Stimulated activated CD4-positive, alpha-beta T cell treated with anti-CD3 and anti-CD28 coated beads, Interleukin-12 subunit alpha, Interleukin-12 subunit beta, amount 100 ng/mL, for 24 hours (primary cell): ENCODE measurements at regions not wholly inside any gene's neighbourhood (a gene's known extent, or its start where the extent isn't known, plus 50 kb on each side); places are given as distances from the start of the nearest gene placed in this dataset.
"Not testable (repeated sequence)": the region's sequence is repeated elsewhere in the genome, so short reads cannot be mapped to it uniquely, and the experiment has no call there.

Experiments
- DNase-seq, 2 experiments: peaks; one replicate each; pipeline ENCODE4 v3.0.0-alpha.2; 2020; ENCODE audit warnings: low read depth in 2 of 2

DNA sequence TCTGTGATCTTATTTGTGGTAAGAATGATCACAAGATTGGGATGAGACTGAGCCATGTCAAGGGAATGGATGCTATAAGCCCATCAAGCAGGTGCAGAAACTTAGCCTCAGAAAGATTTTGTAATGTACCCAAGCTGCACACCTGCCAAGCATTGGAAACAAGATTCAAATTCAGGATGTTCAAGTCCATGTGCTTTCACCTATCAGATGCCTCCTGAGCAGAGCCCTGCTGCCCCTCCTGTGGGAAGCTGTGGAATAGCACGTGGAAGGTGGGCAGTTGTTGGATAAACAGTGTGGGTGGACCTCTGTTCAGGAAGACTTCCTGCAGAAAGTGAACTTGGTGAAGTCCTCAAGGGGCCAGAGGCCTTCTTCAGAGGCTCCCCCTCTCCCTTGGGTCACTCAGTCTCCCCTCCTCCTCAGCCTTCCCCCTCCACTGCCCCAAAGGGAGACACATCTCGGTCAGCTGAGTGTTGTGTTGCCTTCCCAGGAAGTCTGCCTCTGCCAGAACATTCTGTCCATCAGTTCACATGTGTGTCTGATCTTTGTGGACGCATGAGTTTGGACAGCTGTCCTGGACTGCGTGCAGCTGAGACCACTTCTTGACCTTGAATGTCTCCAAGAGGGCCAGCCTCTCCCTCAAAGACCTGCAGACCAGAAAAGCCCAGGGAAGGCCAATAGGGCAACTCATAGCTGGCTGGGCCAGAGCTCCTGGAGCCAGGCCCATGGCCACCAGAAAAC lies 186.1 kb downstream of the INHBB start:
- no peak for DNase-seq

DNA sequence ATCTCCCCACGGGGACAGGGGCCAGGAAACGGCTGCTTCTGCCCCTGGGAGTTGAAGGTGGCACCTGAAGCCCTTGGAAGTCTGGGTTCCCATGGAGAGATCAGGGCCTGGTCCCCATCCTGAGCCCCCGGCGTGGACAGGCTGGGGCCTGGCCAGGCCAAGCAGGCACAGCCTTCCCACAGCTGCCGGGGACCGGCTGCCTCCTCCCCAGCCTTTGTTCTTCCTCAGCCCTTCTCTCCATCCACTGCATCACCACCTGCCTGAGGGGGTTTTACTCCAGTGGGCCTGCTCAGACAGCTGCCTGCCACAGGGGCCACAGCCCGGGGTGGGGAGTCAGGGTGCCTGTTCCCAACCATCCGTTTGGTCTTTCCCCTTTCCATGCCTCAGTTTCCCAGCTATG lies 187.7 kb downstream of the INHBB start:
- DNase-seq = no peak

DNA sequence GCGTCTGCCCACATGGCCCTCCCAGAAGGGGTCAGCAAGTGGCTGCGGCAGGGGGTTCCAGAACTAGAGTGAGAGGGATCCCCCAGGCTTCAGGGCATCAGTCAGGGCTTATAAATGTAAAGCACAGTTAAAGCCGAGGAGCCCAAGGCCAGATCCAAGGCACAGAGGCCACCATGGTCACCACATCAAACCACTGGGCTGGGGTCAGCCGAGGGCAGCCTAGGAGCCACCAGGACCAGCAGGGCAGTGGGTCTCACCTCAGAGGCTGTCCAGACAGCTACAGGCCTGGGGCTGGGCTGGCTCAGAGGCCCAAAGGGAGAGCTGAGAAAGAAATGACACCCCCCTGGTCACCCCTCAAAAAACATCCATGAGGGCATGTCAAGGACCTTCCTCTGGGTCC lies 188.5 kb downstream of the INHBB start:
- DNase-seq = no peak

DNA sequence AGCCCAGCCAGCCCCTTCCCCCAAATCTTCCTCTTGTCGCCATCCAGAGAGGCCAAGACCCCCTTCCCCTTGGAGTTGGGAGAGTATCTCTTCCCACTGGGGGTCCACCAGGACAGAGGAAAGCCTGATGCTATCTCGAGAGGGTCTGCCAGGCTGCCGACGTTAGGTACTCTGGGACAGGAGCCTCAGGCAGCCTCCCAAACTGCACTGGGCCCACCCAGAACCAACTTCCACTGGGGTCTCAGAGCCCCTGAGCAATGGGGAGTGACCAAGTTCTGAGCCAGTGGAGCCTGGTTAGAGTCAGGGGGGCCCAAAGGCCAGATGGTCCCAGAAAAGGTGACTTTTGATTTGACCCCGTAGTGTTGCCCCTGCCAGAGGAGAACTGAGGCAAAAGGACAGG lies 189.1 kb downstream of the INHBB start:
- no peak for DNase-seq

DNA sequence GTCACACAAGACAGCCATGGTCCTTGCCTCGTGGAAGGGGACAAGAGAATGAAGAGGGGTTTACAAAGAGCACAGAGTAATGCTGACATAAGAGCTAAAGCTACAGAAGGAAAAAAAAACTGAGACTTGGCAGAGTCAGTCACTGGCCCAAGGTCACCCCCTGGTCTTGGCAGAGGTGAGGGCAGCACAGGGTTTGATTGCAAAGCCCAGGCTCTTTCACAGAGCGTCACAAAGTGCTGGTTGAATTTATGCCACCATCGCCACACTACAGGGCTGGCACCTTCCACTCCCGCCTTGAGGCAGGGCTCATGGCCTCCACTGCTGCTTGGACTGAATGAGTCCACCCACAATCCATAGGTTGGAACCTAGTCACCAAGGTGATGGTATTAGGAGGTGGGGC lies 190.2 kb downstream of the INHBB start:
- no peak for DNase-seq

DNA sequence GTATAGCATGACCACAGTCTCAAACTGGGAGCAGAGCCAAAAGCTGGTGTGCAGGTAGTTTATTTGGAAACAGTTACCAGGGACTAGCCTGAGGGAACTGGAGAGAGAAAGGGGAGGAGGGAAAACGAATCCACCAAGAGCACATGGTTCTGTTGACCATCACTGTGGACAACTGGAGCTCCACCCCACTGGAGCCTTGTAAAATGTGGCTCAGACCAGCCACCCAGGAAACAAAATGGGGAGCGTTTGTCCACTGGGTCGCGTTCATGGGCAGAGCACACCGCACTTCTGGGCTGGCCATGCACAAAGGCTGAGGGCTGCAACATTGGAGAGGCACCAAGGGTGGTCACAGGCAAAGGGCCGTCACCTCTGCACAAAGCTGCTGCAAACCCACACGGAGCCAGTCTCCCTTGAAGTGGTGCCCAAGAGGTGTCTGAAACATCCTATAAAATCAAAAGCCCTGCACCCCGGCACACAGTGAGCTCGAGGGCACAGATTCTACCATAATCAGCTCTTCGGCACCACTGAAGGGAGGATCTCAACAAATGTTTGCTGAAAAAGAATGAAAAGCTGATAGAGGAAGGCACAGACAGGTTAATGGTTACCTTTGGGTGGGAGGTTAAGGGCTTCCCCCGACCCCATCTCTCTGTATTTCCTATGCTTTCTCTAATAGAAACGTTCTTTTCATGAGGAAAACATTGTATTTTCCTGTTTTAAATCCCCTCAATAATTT lies 192.9 kb downstream of the INHBB start:
- DNase-seq = no peak

DNA sequence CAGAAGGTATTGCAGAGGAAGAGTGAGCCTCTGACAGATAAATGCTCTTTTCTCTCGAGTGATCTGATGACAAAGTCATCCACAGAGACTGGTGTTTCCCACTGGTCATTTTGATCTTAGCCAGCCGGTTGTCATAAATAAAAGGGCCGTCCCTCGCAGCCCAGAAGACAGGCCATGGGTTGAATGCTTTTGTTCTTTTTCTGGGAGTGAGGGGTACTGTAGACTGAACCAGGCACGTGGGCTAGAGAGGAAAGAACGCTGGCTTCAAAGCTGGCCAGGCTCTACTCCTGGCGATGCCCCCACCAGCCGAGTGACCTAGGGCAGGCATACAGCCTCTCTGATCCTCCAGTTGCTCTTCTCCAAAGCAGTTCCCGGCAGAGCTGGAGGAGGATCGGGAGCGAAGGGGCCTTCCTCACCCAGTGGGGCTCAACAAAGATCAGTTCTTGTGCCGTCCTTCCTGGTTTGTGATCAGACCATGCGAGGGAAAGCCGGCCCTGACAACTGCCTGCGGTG lies 193.5 kb downstream of the INHBB start:
- no peak for DNase-seq

DNA sequence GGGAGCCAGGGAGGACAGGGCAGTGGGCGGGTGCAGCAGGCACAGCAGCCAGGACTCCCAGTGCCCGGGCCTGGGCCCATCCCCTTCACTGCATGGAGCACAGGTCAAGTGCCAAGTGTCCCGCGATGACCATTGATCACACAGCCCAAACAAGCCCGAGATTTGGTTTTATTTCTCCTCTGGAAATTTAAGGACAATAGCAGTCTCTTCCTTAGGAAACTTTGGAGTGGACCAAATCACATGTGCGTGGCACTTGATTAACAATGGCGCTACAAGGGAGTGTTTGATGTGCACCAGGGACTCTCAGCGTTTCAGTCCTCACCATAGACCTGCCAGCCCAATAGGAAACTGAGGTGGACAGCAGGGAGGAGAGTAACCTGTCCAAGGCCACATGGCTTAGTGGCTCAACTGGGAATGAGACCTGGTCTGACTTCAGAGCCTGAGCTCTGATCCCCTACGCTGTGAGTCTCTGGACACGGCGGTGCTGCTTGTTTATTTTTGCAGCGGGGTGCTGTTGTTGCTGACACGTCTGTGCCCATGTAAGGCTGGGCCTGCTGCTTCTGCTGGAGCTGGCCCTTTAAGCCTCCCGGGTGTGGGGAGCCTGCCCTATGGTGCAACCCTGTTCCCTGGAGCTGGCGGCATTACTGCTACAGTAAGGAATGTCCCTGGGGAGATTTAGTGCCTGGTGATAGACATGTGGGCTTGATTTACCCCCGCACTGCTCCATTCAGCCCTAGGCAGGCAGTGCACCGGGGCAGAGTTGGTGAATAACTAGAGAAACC lies 194.2 kb downstream of the INHBB start:
- DNase-seq = no peak

DNA sequence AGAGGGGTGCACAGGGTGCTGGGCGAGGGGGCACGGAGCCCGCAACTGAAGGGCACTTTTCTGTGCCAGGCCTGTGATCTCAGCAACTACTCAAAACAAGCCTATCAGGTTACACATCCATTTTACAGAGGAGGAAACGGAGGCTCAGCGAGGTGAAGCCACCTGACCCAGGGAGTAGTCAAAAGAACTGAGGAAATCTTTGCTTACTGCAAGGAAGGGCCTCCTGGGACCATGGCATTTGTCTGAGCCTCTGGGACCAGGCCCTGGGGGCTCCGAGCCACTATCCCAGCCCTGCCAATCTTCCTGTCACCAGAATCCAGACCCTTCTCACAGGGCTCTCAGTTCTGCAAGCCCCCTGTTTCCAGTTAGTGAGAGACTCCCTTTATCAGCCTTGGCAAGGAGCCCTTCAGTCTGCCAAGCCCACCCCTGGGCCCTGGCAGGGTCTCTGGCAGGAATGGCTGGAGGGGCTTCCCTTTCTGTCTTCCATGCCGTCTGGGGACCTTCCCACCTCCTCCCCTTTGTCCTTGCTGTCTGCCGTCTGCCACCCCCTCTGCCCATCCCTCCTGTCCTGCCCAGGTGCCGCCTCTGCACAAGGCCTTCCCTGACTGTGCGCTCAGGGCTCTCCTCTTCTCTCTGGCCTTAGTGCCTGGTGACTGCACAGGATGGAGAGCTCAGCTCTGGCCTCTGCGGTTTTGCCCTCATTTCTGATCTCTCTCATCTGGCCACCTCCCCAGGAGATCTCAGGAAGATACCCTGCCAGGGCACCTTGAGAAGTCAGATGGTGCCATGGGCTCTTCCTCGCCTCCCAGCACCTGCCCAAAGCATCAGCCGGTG lies 194.7 kb upstream of the GLI2 start:
- DNase-seq = no peak

DNA sequence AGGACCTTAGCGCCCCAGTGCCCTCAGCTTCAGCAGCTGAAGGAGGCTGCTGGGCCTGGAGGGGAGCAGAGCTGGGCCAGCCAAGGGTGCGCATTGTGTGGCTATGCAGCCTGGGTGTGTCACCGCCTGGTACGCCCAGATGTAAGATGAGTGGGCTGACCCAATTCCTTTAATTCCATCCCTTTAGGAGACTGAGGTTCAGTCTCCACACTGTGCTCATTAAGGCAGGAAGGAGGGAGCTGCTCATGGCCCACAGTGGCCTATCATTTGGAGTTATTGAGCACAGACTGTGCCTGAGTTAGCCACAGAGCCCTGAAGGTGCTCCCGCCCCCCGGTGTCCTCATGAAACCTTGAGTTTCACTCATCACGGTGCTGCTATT lies 194.1 kb upstream of the GLI2 start:
- no peak for DNase-seq

DNA sequence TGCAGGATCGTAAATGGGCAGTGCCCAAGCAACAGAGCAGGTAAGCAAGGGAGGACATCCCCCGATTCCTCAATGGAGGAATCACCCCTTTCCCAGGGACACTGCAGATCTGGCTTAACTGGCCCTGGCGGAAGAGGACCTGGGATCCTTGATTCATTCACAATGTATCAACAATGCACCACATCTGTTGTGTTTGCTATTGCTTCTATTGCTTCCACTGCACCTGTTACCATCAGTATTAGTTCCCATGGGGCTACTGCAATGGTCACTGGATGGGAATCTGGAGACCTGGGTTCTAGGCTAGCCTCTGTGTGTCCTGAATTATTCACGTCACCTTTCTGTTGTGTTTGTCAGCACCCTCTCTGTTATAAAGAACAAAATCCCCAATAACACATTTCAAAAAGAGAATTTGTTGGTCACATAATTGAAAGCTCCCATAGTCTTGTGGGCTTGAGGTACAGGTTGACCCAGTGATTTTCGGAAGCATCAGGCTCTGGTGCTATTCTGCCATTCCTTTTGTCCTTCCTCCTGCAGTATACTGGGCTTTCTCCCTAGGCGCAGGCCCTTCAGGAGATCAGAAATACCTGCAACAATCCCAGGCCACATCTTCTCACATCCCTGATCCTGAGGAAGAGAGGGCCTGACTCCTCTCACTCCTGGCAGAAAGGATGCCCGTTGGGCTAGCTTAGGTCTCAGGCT lies 193.5 kb upstream of the GLI2 start:
- no peak for DNase-seq

DNA sequence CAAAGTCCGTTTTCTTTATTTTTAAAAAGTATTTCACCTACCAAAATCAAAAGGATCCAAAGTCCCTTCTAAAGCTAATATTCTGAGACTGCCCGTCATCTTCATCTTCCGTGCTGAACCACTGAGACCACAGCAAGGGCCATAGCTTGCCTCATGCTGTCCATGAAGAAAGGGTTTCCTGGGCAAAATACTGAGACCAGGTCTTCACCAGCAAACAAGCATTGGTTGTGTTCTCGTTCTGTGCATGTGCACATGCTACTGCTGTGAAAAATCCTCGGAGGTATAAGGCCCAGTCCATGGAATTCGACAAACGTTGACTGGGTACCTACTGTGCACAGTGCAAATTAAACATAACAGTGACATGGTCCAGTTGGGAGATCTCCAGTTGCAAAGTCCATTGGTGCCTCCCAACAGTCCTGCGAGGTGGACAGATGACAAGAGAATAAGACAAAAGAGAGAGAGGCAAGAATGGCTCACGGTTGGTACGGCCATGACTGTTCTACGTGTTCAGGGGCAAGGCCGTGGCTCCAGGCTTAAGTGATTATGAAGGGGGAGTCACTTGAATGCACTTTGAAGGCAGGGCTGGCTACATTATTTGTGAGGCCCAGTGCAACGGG lies 192.6 kb upstream of the GLI2 start:
- DNase-seq = no peak

DNA sequence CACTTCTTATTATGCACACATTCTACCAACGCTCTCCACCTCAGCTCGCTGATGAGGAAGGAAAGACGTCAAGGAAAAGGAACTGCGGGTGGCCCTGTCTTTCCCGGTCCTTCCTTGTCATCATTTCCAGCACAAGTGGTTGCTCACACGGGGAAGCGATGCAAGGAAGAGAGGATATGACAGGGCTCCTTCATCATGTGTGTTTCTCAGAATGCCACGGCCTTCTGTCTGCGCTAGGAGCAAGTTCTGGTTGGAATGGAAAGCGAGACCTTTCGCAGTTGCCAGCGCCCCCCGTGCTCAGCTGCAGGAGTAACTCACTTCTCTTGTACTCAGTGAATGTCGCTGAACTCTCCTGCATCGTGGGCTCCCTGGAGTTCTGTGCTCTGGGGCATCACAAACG lies 191.8 kb upstream of the GLI2 start:
- DNase-seq = no peak

DNA sequence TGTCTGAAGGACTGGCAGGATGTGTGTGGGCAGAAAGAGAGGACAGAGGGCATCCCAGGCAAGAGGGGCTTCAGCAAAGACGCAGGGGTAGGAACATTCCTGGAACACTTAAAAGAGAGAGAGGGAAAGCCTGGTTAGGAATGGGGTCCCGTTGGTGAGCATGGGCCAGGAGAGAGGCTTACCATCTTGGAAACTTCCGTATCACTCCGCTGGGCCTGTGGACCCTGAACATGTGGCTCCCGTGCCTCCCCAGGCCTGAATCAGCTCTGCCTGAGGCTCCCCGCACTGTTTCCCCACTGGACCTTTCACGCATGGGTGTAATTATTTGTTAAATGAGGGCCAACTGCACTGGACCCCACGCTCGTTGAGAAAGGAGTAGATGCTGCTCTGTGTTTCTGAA lies 191.1 kb upstream of the GLI2 start:
- no peak for DNase-seq

DNA sequence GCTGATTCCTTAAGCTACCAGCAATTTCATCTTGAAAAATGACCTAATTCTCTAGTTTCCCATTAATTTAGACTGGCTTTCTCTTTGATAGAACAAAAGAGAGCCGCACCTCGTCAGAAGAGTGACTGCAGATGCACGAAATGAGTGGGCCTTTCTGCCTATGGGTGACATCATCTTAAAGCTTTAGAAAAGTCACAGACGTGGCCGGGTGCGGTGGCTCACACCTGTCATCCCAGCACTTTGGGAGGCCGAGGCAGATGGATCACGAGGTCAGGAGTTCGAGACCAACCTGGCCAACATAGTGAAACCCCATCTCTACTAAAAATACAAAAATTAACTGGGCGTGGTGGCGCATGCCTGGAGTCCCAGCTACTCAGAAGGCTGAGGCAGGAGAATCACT lies 190.7 kb upstream of the GLI2 start:
- not testable (repeated sequence) for DNase-seq

DNA sequence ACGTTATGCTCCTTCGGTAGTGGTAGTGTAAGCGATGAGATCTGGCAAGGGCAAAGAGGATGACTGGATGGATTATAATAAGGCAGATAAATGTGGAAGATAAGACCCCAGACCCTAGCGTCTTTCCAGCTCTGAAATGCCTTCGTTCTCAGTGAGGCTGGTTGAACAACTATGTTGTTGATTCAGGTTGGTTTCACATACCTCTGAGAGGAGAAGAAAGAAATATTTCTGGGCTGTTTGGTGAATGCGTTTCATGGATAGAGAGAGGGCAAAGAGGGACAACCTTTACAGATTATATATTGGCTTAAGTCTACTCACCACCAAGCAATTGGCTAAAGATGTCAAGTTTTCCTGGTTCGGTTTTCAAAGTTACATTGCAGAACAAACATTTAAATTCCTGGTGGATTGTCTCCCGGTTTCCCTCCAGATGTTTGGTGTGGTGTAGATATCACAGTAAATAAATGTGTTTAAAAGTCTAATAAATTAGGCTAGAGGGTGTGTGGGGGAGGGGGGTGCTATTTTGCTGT lies 190.1 kb upstream of the GLI2 start:
- DNase-seq = no peak

DNA sequence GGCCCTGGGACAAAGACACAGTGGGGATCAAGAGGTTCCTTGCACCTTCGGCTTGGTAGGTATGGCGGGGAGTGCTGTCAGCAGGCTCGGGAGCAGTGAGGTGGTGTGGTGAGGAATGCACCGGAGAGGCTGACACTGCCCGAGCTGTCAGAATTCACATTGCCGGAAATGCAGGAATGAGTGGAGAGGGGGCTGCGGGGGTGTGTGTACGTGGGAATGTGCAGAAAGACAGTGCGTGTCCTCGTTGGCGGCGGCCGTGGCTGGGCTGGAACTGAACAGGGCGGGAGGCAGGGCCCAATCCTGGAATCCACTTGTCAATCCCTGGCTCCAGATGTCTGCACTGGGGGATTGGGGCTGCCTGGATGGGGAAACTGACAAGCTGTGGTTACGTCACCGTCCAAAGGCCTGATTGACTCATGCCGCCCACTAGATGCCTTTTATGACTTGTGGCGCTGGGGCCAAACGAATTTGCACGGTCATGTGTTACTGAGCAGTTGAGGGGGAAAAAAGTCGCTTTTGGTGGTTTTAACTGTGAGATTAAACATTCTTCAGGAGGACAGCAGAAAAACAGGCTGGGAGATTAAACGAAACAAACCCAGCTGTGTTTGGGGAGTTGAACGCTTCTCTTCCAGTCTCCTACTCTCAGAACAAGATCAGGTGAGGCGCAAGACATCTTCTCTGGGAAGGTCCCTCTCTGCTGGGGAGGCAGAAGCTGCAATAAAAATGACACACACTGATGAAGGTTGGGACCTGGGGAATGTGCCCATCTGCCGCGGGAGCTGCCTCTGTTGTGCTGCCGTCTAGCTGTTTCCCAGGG lies 189.4 kb upstream of the GLI2 start:
- DNase-seq = no peak

DNA sequence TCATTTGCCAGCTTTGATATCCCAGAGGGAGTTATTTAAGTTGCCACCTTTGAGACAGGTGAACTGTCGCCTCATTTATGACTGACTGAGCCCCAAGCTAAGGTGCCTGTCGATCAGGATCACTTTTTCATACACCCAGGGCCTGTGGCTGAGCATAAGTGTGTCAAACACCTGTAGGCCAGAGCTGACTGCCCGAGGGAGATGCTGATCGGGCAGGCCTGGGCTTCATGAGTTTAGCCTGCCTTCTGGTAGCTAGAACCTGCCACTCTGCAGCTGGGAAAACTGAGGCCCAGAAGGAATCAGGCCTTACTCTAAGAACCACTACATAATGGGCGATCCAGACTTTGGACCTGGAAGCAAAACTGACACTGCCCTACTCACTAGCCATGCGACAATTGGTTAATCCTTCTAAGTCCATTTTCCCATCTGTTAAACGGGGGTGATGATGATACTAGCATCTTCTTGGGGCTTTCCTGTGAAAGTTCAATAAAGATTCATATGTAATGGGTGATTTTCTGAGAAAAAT lies 188.7 kb upstream of the GLI2 start:
- DNase-seq = no peak

DNA sequence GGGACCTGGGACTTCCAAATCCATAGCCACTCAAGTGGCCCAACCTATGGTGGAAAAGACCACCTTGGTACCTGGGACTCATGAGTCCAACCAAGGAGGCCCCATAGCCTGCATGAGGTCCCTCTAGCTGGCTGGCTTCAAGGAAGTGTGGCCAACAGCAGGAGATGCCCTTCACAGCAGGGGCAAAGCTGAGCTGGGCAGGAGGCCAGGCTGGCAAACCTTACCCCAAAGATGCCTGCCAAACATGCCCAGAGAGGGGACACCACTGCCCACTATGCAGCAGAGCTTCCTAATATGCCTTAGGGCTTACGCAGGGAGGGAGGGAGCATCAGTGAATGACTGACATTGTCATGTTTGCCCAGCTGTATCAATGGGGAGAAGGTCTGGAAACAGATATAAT lies 188.0 kb upstream of the GLI2 start:
- no peak for DNase-seq
